NT2/D1 (cell line): ENCODE measurements at regions not wholly inside any gene's neighbourhood (a gene's known extent, or its start where the extent isn't known, plus 50 kb on each side); places are given as distances from the start of the nearest gene placed in this dataset.

ENCODE experiments used
- DNase-seq: peaks from one replicate; pipeline ENCODE4 v3.0.0-alpha.2; 2011; ENCODE audit warnings: low read depth, low spot score
- H3K27me3 ChIP-seq: 2 replicates; pipeline ENCODE4 v1.6.0; 2011; ENCODE audit warnings: mild to moderate bottlenecking; ENCODE audit not compliant: insufficient read length, insufficient read depth
- H3K36me3 ChIP-seq: 2 replicates; pipeline ENCODE4 v1.6.1; 2011; ENCODE audit warnings: mild to moderate bottlenecking, low read length, mixed read lengths; ENCODE audit not compliant: insufficient read depth, insufficient read length
- H3K4me1 ChIP-seq: 2 replicates; pipeline ENCODE4 v1.5.1; 2011; ENCODE audit not compliant: insufficient read depth, insufficient read length
- H3K4me3 ChIP-seq: 2 replicates; pipeline ENCODE4 v1.5.1; 2011; ENCODE audit warnings: low read depth; ENCODE audit not compliant: insufficient read length
- H3K9ac ChIP-seq: 2 replicates; pipeline ENCODE4 v1.6.0; 2011; ENCODE audit warnings: low read depth; ENCODE audit not compliant: insufficient read length
- H3K9me3 ChIP-seq: 2 replicates; pipeline ENCODE4 v1.5.1; 2011; ENCODE audit warnings: mild to moderate bottlenecking, low read length; ENCODE audit not compliant: insufficient read depth
- SUZ12 ChIP-seq: IDR thresholded peaks from 2 replicates; pipeline ENCODE4 v1.6.1; 2011; ENCODE audit not compliant: insufficient read length, insufficient read depth; ENCODE audit errors: extremely low read depth
- YY1 ChIP-seq: IDR thresholded peaks from 2 replicates; pipeline ENCODE4 v1.6.1; 2011; ENCODE audit not compliant: insufficient read length, insufficient read depth
- ZNF274 ChIP-seq: IDR thresholded peaks from 2 replicates; pipeline ENCODE4 v1.6.1; 2011; ENCODE audit warnings: mild to moderate bottlenecking, low read depth, low read length

GRCh38 chr10:128254476-128254875 lies 128.3 kb upstream of the MKI67 start:
- TF ChIP-seq SUZ12, result no peak
- no peak for TF ChIP-seq YY1
- no peak for TF ChIP-seq ZNF274
- Histone ChIP-seq H3K9ac (no peak overlapping the region), H3K4me1 (no peaks in the 10 kb centered on the region), H3K4me3 (no peak overlapping the region), H3K9me3 (no peaks in the 10 kb centered on the region), H3K27me3 (no peaks in the 10 kb centered on the region), H3K36me3 (no peaks in the 10 kb centered on the region)
- no peak for DNase-seq

- Histone ChIP-seq H3K4me3 (no peak overlapping the region), H3K36me3 (no peaks in the 10 kb centered on the region), H3K27me3 (no peaks in the 10 kb centered on the region), H3K4me1 (no peaks in the 10 kb centered on the region), H3K9ac (no peak overlapping the region), H3K9me3 (no peaks in the 10 kb centered on the region)
- TF ChIP-seq SUZ12, result no peak
- TF ChIP-seq YY1, result no peak
- no peak for DNase-seq
Measured at GRCh38 chr10:128257428-128257827, 131.2 kb upstream of the MKI67 start.

- Histone ChIP-seq H3K4me3 (no peak overlapping the region), H3K9me3 (no peaks in the 10 kb centered on the region), H3K36me3 (no peaks in the 10 kb centered on the region), H3K27me3 (peaks cover 6% of the 10 kb centered on the region), H3K4me1 (no peaks in the 10 kb centered on the region), H3K9ac (no peak overlapping the region)
- no peak for DNase-seq
- TF ChIP-seq SUZ12, result no peak
- no peak for TF ChIP-seq ZNF274
Measured at GRCh38 chr10:128258421-128258976, 132.3 kb upstream of the MKI67 start.

GRCh38 chr10:128263891-128264688 lies 137.9 kb upstream of the MKI67 start:
- H3K9ac ChIP-seq, result no peak overlapping the region
- no peak overlapping the region for H3K4me3 ChIP-seq
- DNase-seq, result peak; percentile 47
- no peaks in the 10 kb centered on the region for H3K36me3 ChIP-seq
- H3K4me1 ChIP-seq, result no peaks in the 10 kb centered on the region
- H3K27me3 ChIP-seq, result peaks cover 7% of the 10 kb centered on the region
- no peaks in the 10 kb centered on the region for H3K9me3 ChIP-seq
- TF ChIP-seq YY1 (no peak), ZNF274 (no peak), SUZ12 (no peak)

- Histone ChIP-seq H3K27me3 (peaks cover 7% of the 10 kb centered on the region), H3K4me3 (no peak overlapping the region), H3K9me3 (no peaks in the 10 kb centered on the region), H3K36me3 (no peaks in the 10 kb centered on the region), H3K9ac (no peak overlapping the region), H3K4me1 (no peaks in the 10 kb centered on the region)
- TF ChIP-seq YY1 (no peak), SUZ12 (no peak), ZNF274 (no peak)
- no peak for DNase-seq
Measured at GRCh38 chr10:128265596-128265995, 139.4 kb upstream of the MKI67 start.

- H3K9me3 ChIP-seq, result no peaks in the 10 kb centered on the region
- no peak overlapping the region for H3K9ac ChIP-seq
- no peaks in the 10 kb centered on the region for H3K4me1 ChIP-seq
- H3K27me3 ChIP-seq, result peaks cover 7% of the 10 kb centered on the region
- H3K4me3 ChIP-seq, result no peak overlapping the region
- no peak for DNase-seq
- TF ChIP-seq ZNF274 (no peak), YY1 (no peak), SUZ12 (no peak)
- H3K36me3 ChIP-seq, result no peaks in the 10 kb centered on the region
Measured at GRCh38 chr10:128267581-128267980, 141.4 kb upstream of the MKI67 start.

- H3K36me3 ChIP-seq, result no peaks in the 10 kb centered on the region
- TF ChIP-seq YY1 (no peak), SUZ12 (no peak), ZNF274 (no peak)
- no peaks in the 10 kb centered on the region for H3K4me1 ChIP-seq
- no peak overlapping the region for H3K4me3 ChIP-seq
- DNase-seq, result peak; percentile 62
- no peak overlapping the region for H3K9ac ChIP-seq
- no peaks in the 10 kb centered on the region for H3K9me3 ChIP-seq
- H3K27me3 ChIP-seq, result peaks cover 4% of the 10 kb centered on the region
Measured at GRCh38 chr10:128268015-128268722, 141.9 kb upstream of the MKI67 start.
